ENCODE measurements at regions not wholly inside any gene's neighbourhood (a gene's known extent, or its start where the extent isn't known, plus 50 kb on each side); places are given as distances from the start of the nearest gene placed in this dataset.

DNA sequence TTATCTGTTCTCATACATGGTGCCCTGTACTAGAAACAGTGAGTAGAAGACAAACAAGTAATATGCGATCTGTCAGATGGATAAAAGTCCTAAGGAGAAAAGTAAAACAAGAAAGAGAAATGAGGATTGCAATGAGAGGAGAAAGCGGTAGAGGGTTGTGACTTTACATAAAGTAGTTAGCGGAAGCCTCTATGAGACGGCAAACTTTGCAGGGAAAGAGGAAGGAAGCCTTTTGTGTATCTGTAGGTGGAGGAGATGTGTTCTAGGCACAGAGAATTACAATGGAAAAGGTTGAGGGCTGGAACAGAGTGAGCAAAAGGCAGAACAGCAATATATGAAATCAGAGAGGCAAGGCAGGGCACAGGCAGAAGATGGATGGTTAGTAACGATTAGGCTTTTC is 150.4 kb upstream of the SEMA3E start:
- TF ChIP-seq, protein P1, sequence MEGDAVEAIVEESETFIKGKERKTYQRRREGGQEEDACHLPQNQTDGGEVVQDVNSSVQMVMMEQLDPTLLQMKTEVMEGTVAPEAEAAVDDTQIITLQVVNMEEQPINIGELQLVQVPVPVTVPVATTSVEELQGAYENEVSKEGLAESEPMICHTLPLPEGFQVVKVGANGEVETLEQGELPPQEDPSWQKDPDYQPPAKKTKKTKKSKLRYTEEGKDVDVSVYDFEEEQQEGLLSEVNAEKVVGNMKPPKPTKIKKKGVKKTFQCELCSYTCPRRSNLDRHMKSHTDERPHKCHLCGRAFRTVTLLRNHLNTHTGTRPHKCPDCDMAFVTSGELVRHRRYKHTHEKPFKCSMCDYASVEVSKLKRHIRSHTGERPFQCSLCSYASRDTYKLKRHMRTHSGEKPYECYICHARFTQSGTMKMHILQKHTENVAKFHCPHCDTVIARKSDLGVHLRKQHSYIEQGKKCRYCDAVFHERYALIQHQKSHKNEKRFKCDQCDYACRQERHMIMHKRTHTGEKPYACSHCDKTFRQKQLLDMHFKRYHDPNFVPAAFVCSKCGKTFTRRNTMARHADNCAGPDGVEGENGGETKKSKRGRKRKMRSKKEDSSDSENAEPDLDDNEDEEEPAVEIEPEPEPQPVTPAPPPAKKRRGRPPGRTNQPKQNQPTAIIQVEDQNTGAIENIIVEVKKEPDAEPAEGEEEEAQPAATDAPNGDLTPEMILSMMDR (IDR thresholded peaks at IDR 0.05) = no peak
- TF ChIP-seq EP300 (IDR thresholded peaks at IDR 0.05) = no peak
- TF ChIP-seq POLR2AphosphoS5 (IDR thresholded peaks at IDR 0.05) = no peak
- TF ChIP-seq POLR2A (IDR thresholded peaks at IDR 0.05) = no peak

Measured in stomach (tissue), 4 donors.